ENCODE measurements at regions not wholly inside any gene's neighbourhood (a gene's known extent, or its start where the extent isn't known, plus 50 kb on each side); places are given as distances from the start of the nearest gene placed in this dataset.

- Histone ChIP-seq H3K36me3 (no peaks in the 10 kb centered on the region), H3K4me3 (no peak overlapping the region), H3K27me3 (no peaks in the 10 kb centered on the region), H3K27ac (no peak overlapping the region), H3K9me3 (peaks cover 0 to 10% (median 0%) of the 10 kb centered on the region in 4 donors), H3K4me1 (no peaks in the 10 kb centered on the region)
- ATAC-seq (ENCODE audit: low FRiP score in 2 of 2) (no peak), DNase-seq (no peak)
- 89 to 90% methylated on average over 3 of the region's 3 CpGs for WGBS, 2 donors
- no peak for TF ChIP-seq POLR2AphosphoS5 (IDR thresholded peaks at IDR 0.05)
- TF ChIP-seq CTCF (IDR thresholded peaks at IDR 0.05): no peak
- no peak for TF ChIP-seq EP300 (IDR thresholded peaks at IDR 0.05)
- TF ChIP-seq POLR2A (IDR thresholded peaks at IDR 0.05): no peak
These were observed 634.1 kb downstream of the ACTR3B start for GRCh38 chr7:153393666-153394065.

DNA sequence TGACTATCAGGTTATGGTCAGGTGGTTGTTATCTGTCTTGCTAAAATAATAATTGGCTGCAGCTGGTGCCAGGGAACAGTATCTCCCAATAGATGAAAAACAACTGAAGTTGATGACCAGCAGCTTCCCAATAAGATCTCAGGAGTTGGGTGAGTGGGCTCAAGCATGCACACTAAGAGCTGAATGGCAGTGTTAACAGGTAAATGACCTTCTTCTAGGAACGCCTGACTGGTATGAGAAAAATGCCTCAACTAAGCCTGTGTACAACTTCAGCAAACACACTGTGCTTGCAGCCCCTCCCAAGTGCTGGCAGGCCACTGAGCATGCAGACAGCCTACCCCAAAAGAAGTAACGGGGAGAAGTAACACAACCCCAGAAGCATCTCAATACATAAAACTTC, 636.9 kb downstream of the ACTR3B start:
- H3K9me3 ChIP-seq: peaks cover 0 to 4% (median 0%) of the 10 kb centered on the region in 4 donors
- H3K4me1 ChIP-seq: no peaks in the 10 kb centered on the region
- DNase-seq (no peak), ATAC-seq (ENCODE audit: low FRiP score in 2 of 2) (no peak)
- 56 to 67% methylated on average over 2 of the region's 2 CpGs for WGBS, 2 donors
- no peak overlapping the region for H3K4me3 ChIP-seq
- H3K27me3 ChIP-seq: no peaks in the 10 kb centered on the region
- H3K36me3 ChIP-seq: no peaks in the 10 kb centered on the region
- TF ChIP-seq POLR2AphosphoS5 (IDR thresholded peaks at IDR 0.05) (no peak), EP300 (IDR thresholded peaks at IDR 0.05) (no peak), CTCF (IDR thresholded peaks at IDR 0.05) (no peak)
- H3K27ac ChIP-seq: no peak overlapping the region

- no peak for ATAC-seq (ENCODE audit: low FRiP score in 2 of 2)
- Histone ChIP-seq H3K4me1 (no peaks in the 10 kb centered on the region), H3K27me3 (no peaks in the 10 kb centered on the region), H3K36me3 (no peaks in the 10 kb centered on the region), H3K9me3 (peaks cover 0 to 4% (median 0%) of the 10 kb centered on the region in 4 donors), H3K4me3 (no peak overlapping the region), H3K27ac (no peak overlapping the region)
- WGBS, 2 donors: 65 to 66% methylated on average over 4 of the region's 4 CpGs
- TF ChIP-seq POLR2A (IDR thresholded peaks at IDR 0.05) (no peak), CTCF (IDR thresholded peaks at IDR 0.05) (no peak), POLR2AphosphoS5 (IDR thresholded peaks at IDR 0.05) (no peak), EP300 (IDR thresholded peaks at IDR 0.05) (no peak)
- no peak for DNase-seq
These were observed 637.9 kb downstream of the ACTR3B start for GRCh38 chr7:153397459-153397858.

DNA sequence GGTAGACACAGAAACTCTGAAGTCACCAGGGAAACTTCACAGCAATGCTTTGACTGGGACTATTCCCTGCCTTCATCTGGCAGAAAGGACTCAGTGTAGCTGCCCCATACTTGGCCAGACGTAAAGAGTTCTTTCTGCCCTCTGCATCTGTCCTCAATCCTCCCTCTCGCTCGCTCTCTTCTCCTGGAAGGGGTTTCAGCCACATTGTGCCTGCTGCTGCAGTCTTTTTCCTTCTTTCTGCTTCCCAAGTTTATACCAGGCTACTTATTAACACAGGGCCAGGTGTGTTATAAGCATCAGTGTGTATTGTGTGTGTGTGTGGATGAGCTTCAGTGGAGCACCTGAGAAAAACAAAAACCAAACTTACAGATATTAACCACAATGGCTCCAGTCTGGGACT, 638.4 kb downstream of the ACTR3B start:
- ATAC-seq (ENCODE audit: low FRiP score in 2 of 2) (no peak), DNase-seq (no peak)
- Histone ChIP-seq H3K9me3 (peaks cover 0 to 4% (median 0%) of the 10 kb centered on the region in 4 donors), H3K27ac (no peak overlapping the region), H3K36me3 (no peaks in the 10 kb centered on the region), H3K27me3 (no peaks in the 10 kb centered on the region), H3K4me3 (no peak overlapping the region), H3K4me1 (no peaks in the 10 kb centered on the region)
- 85 to 88% methylated on average over 3 of the region's 3 CpGs for WGBS, 2 donors
- TF ChIP-seq POLR2A (IDR thresholded peaks at IDR 0.05) (no peak), CTCF (IDR thresholded peaks at IDR 0.05) (no peak), EP300 (IDR thresholded peaks at IDR 0.05) (no peak), POLR2AphosphoS5 (IDR thresholded peaks at IDR 0.05) (no peak)

DNA sequence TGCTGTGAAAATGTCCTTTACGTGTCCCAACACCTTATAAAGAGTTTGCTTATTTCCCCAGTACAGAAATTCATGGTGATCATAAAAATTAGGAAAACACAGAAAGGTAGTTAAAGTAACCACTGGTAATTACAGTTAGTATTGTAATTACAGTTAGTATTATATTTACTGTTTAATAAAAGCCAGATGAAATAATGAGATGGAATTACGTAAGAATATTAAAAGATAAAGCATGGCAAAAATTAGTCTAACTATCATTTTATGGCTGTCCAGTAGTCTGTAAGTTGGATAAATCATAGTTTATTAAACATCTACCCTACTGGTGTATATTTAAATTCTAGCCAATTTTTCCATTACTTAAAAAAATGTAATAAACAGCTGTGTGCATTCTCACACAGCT, 638.8 kb downstream of the ACTR3B start:
- DNase-seq (no peak), ATAC-seq (ENCODE audit: low FRiP score in 2 of 2) (no peak)
- H3K9me3 ChIP-seq: peaks cover 0 to 4% (median 0%) of the 10 kb centered on the region in 4 donors
- no peaks in the 10 kb centered on the region for H3K36me3 ChIP-seq
- no peaks in the 10 kb centered on the region for H3K4me1 ChIP-seq
- no peak for TF ChIP-seq POLR2A (IDR thresholded peaks at IDR 0.05)
- TF ChIP-seq POLR2AphosphoS5 (IDR thresholded peaks at IDR 0.05): no peak
- no peak for TF ChIP-seq CTCF (IDR thresholded peaks at IDR 0.05)
- TF ChIP-seq EP300 (IDR thresholded peaks at IDR 0.05): no peak
- H3K4me3 ChIP-seq: no peak overlapping the region
- no peaks in the 10 kb centered on the region for H3K27me3 ChIP-seq
- no peak overlapping the region for H3K27ac ChIP-seq
- 70 to 88% methylated on average over 2 of the region's 2 CpGs for WGBS, 2 donors
